Keratinocyte (primary cell): ENCODE measurements at regions not wholly inside any gene's neighbourhood (a gene's known extent, or its start where the extent isn't known, plus 50 kb on each side); places are given as distances from the start of the nearest gene placed in this dataset.
"Not testable (repeated sequence)": the region's sequence is repeated elsewhere in the genome, so short reads cannot be mapped to it uniquely, and the experiment has no call there.

ENCODE experiments used
- EZH2 ChIP-seq: IDR thresholded peaks from one replicate; pipeline ENCODE4 v1.6.1; 2012; ENCODE audit warnings: inconsistent platforms, mild to moderate bottlenecking, low read length, moderate library complexity
- TF ChIP-seq, protein P1 (sequence below), 3 experiments: IDR thresholded peaks in 1 of 3; conservative IDR thresholded peaks in 1 of 3; optimal IDR thresholded peaks in 1 of 3; 2 replicates in 2 of 3; 3 replicates in 1 of 3; pipeline versions ENCODE3 to v1.5.1; 2011; ENCODE audit warnings: low read length in 3 of 3, mild to moderate bottlenecking in 3 of 3, moderate library complexity in 2 of 3, control low read depth in 1 of 3, inconsistent platforms in 1 of 3; ENCODE audit not compliant: insufficient read depth in 2 of 3; ENCODE audit errors: extremely low read depth in 1 of 3

GRCh38 chr11:67803055-67803454 lies 128.6 kb upstream of the ALDH3B2 start:
- TF ChIP-seq, protein P1, sequence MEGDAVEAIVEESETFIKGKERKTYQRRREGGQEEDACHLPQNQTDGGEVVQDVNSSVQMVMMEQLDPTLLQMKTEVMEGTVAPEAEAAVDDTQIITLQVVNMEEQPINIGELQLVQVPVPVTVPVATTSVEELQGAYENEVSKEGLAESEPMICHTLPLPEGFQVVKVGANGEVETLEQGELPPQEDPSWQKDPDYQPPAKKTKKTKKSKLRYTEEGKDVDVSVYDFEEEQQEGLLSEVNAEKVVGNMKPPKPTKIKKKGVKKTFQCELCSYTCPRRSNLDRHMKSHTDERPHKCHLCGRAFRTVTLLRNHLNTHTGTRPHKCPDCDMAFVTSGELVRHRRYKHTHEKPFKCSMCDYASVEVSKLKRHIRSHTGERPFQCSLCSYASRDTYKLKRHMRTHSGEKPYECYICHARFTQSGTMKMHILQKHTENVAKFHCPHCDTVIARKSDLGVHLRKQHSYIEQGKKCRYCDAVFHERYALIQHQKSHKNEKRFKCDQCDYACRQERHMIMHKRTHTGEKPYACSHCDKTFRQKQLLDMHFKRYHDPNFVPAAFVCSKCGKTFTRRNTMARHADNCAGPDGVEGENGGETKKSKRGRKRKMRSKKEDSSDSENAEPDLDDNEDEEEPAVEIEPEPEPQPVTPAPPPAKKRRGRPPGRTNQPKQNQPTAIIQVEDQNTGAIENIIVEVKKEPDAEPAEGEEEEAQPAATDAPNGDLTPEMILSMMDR (optimal IDR thresholded peaks at IDR 0.05 in 1 of 3, IDR thresholded peaks at IDR 0.05 in 1 of 3, conservative IDR thresholded peaks at IDR 0.05 in 1 of 3; ENCODE audit: extremely low read depth in 1 of 3, insufficient read depth in 2 of 3, low read length in 3 of 3) = not testable (repeated sequence)
- TF ChIP-seq EZH2 = not testable (repeated sequence)
